GM12873 (cell line): ENCODE measurements at regions not wholly inside any gene's neighbourhood (a gene's known extent, or its start where the extent isn't known, plus 50 kb on each side); places are given as distances from the start of the nearest gene placed in this dataset.

Experiments
- TF ChIP-seq, protein P1 (sequence below): IDR thresholded peaks from 2 replicates; pipeline ENCODE4 v1.5.1; 2012; ENCODE audit warnings: low read depth, mild to moderate bottlenecking, moderate library complexity, low read length, control low read depth; ENCODE audit not compliant: insufficient read depth; ENCODE audit errors: missing control alignments

DNA sequence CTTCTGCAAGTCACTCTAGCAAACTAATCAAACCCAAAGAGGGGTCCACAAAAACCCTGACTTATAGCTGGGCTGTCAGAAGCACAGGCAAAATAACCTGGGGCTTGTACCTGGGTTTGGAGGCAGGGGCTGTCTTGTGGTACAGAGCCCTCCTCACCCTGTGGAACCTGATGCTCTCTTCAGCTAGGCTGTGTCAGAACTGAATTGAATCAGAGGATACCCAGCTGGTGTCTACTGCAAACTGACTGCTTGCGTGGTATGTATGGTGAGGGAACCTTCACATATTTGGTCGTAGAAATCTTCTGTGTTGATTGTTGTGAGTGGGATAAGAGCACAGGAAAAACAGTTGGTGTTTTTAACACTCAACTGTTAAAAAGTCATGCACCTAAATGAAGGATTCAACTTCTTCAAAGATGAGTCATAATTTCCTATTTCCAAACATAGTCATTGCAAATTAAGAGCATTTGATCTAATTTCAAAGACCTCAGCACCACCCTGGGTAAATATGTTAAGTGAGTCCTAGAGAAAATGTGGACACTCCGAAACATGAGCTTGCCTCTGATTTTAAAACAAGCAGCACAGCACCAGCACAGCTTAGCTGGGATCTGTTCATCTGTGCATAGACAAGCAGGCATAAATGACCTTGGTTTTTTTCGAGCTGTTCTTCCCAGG, 840.2 kb downstream of the UQCRFS1 start:
- TF ChIP-seq, protein P1, sequence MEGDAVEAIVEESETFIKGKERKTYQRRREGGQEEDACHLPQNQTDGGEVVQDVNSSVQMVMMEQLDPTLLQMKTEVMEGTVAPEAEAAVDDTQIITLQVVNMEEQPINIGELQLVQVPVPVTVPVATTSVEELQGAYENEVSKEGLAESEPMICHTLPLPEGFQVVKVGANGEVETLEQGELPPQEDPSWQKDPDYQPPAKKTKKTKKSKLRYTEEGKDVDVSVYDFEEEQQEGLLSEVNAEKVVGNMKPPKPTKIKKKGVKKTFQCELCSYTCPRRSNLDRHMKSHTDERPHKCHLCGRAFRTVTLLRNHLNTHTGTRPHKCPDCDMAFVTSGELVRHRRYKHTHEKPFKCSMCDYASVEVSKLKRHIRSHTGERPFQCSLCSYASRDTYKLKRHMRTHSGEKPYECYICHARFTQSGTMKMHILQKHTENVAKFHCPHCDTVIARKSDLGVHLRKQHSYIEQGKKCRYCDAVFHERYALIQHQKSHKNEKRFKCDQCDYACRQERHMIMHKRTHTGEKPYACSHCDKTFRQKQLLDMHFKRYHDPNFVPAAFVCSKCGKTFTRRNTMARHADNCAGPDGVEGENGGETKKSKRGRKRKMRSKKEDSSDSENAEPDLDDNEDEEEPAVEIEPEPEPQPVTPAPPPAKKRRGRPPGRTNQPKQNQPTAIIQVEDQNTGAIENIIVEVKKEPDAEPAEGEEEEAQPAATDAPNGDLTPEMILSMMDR = no peak

DNA sequence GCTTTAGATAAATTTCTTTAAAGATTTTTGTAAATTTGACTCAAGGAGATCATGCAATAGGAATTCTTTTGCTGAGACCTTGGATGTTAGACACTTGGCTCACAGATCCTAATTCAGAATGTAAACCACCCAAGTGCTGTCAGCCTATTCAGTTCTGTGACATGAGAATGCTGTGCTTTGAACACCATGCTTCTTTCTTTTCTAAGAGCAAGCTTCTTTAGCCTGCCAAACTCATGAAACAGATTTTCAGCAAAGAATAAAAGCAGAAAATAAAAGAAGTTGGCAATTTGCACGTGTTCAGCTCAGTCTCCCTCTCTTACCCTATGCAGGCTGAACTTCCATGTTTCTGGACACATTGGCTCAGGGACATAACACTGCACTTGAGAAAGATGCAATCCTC, 845.8 kb downstream of the UQCRFS1 start:
- TF ChIP-seq, protein P1 = no peak

DNA sequence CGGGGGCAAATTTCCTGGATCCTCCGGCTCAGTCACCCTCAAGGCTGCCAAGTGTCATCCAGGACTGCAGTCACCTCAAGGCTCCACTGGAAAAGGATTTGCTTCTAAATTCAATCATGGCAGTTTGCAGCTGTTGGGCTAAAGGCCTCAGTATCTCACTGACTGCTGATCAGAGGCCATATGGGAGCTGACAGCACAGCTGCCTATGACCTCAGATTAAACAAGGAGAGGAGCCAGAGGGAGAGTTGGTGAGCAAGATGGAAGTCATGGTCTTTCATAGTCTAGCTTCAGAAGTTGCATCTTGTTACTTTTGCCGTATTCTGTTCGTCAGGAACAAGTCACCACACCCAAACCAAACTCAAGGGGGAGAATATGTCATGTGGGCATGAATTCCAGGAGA, 849.7 kb downstream of the UQCRFS1 start:
- TF ChIP-seq, protein P1 = no peak

DNA sequence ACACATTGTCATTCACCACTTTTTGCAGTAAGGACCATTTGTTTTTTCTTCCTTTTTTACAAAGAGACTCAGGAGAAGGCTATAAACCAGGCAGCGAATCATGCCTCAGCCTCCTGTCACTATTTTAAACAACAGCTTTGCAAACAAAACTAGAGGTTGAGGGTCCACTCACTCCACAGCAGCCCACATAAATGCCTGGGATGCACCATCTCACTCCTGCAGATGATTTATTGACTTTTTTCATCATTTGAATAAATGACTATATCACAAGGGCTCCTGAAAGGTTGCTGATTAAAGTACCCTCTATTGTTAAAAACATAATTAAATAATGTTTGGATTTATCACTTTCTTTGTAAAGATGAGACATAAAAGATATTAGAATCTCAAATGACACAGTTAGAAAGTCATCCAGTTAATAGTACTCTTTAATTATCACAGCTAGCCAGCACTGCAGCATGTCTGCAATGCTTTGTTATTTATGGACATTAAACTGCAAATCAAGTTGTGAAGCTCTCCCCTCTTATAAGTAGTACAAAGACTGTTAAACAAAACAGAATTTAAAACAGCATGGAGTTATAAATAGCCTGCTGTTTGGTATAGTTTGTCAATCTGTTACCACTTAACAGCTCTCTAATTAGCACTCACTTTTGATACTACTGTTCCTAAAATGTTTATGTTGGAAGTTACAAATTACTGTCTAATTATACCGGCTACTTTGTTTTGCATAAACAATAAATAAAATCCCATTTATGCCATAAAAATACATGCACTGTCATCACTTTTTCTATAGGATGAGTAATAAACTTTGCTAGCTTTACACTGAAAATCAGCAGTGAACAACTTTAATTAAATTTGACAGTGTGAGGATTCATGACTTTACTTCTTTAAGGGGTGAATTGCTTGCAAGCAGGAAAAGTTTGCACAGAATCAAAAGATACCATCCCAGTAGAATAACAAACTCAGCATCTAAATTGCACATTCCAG, 853.2 kb downstream of the UQCRFS1 start:
- TF ChIP-seq, protein P1 = no peak

DNA sequence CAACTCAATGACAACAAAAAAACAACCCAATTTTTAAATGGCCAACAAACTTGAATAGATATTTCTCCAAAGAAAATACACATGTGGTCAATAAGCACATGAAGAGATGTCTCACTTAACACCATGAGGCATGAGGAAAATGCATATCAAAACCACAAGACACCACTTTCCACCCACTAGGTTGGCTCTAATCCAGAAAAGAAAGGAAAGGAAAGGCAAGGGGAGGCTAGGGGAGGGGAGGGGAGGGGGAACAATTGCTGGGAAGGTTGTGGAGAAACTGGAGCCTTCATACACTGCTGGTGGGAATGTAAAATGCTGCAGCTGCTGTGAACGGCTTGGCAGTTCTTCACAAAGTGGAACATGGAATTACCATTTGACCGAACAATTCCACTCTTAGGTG, 854.3 kb downstream of the UQCRFS1 start:
- TF ChIP-seq, protein P1 = no peak

DNA sequence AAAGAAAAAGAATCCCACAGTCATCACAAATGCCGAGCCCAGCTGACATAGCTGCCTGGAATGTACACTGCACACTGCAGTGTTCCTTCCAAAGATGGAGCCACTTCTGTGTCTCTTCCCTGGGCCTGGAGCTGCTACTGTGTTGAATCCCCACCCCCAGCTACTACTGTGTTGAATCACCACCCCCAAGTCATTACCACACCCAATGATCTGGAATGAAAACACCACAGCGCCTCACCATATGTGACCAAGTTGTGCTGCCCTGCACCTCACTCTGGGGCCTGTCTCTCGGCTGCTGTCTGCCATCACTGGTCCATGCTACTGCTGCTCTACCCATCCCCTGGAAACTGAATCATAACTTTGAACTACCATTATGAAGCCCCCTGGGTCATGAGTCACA, 861.2 kb downstream of the UQCRFS1 start:
- TF ChIP-seq, protein P1 = no peak

GRCh38 chr19:28350673-28351072, 862.3 kb downstream of the UQCRFS1 start:
- TF ChIP-seq, protein P1 = no peak
